CD4-positive, alpha-beta T cell treated with Interleukin-21 for 1 hour (primary cell): ENCODE measurements at regions not wholly inside any gene's neighbourhood (a gene's known extent, or its start where the extent isn't known, plus 50 kb on each side); places are given as distances from the start of the nearest gene placed in this dataset.
"Not testable (repeated sequence)": the region's sequence is repeated elsewhere in the genome, so short reads cannot be mapped to it uniquely, and the experiment has no call there.

Experiments
- DNase-seq: peaks from one replicate; pipeline ENCODE4 v3.0.0-alpha.2; 2020

GRCh38 chr3:81812098-81812497 is 50.7 kb upstream of the GBE1 start:
- not testable (repeated sequence) for DNase-seq
